Gastroesophageal sphincter (tissue), 3 donors: ENCODE measurements at regions not wholly inside any gene's neighbourhood (a gene's known extent, or its start where the extent isn't known, plus 50 kb on each side); places are given as distances from the start of the nearest gene placed in this dataset.

ENCODE experiments used
- POLR2A ChIP-seq, 2 donors: fragments of 450-650 bp; IDR thresholded peaks; one replicate each; pipeline ENCODE4 v1.6.1; 2017; ENCODE audit warnings: antibody characterized with exemption in 2 of 2, mild to moderate bottlenecking in 2 of 2, moderate library complexity in 1 of 2
- TF ChIP-seq, protein P1 (sequence below), 4 experiments: fragments of 200-600 bp in 2 of 4; fragments of 450-650 bp in 2 of 4; sonication (generic) in 1 of 4; IDR thresholded peaks; one replicate each; pipeline ENCODE4 v1.5.1; 2017 to 2019; ENCODE audit warnings: antibody characterized with exemption in 4 of 4, mild to moderate bottlenecking in 2 of 4, moderate library complexity in 2 of 4

GRCh38 chr18:34608064-34608463 lies 102.0 kb upstream of the DTNA start:
- TF ChIP-seq POLR2A (IDR thresholded peaks at IDR 0.05): no peak
- TF ChIP-seq, protein P1, sequence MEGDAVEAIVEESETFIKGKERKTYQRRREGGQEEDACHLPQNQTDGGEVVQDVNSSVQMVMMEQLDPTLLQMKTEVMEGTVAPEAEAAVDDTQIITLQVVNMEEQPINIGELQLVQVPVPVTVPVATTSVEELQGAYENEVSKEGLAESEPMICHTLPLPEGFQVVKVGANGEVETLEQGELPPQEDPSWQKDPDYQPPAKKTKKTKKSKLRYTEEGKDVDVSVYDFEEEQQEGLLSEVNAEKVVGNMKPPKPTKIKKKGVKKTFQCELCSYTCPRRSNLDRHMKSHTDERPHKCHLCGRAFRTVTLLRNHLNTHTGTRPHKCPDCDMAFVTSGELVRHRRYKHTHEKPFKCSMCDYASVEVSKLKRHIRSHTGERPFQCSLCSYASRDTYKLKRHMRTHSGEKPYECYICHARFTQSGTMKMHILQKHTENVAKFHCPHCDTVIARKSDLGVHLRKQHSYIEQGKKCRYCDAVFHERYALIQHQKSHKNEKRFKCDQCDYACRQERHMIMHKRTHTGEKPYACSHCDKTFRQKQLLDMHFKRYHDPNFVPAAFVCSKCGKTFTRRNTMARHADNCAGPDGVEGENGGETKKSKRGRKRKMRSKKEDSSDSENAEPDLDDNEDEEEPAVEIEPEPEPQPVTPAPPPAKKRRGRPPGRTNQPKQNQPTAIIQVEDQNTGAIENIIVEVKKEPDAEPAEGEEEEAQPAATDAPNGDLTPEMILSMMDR (IDR thresholded peaks at IDR 0.05): no peak
